GM12892 (cell line): ENCODE measurements at regions not wholly inside any gene's neighbourhood (a gene's known extent, or its start where the extent isn't known, plus 50 kb on each side); places are given as distances from the start of the nearest gene placed in this dataset.
"Not testable (repeated sequence)": the region's sequence is repeated elsewhere in the genome, so short reads cannot be mapped to it uniquely, and the experiment has no call there.

Source experiments
- POLR2AphosphoS5 ChIP-seq: IDR thresholded peaks from 2 replicates; pipeline ENCODE4 v1.6.1; 2011; ENCODE audit warnings: low read depth, low read length, control low read depth
- TAF1 ChIP-seq: IDR thresholded peaks from 2 replicates; pipeline ENCODE4 v1.6.1; 2011; ENCODE audit warnings: low read depth, mild to moderate bottlenecking, control low read depth, low read length, borderline replicate concordance

DNA sequence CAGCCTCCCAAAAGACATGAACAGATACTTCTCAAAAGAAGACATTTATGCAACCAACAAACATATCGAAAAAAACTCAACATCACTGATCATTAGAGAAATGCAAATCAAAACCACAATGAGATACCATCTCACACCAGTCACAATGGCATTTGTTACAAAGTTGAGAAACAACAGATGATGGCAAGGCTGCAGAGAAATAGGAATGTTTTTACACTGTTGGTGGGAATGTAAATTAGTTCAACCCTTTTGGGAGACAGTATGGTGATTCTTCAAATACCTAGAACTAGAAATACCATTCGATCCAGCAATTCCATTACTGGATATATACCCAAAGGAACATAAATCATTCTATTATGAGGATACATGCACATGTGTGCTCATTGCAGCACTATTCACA, 1349.2 kb upstream of the GJE1 start:
- TF ChIP-seq POLR2AphosphoS5, TAF1: not testable (repeated sequence)
